ENCODE measurements at regions not wholly inside any gene's neighbourhood (a gene's known extent, or its start where the extent isn't known, plus 50 kb on each side); places are given as distances from the start of the nearest gene placed in this dataset.

- in situ Hi-C loops (cut with MboI; ENCODE audit: low pct_ligation_motif_present in 1 of 4, low pct_unique_long_range_greater_than_20kb in 1 of 4, low sequenced_read_pairs in 3 of 4): no loop called here
- WGBS, 2 donors (ENCODE audit: low coverage in 1 of 2): 88 to 93% methylated on average over 3 to 5 of the region's 5 CpGs
Observed at GRCh38 chr5:168064457-168064856, 227.0 kb upstream of the WWC1 start.

GRCh38 chr5:168064933-168065622, 226.4 kb upstream of the WWC1 start:
- Histone ChIP-seq H3K27me3 (no peaks in the 10 kb centered on the region), H3K4me3 (peak overlapping the region in 1 of 4 donors; percentile 21), H3K27ac (no peak overlapping the region), H3K36me3 (no peaks in the 10 kb centered on the region), H3K4me1 (no peaks in the 10 kb centered on the region), H3K9me3 (no peaks in the 10 kb centered on the region)
- intact Hi-C loops (cut with DNase I; ENCODE audit: low total_unique reads): loop anchor here (1.0 kb wide), 1 partner anchor 34 kb away; no protein-coding TSS in a partner anchor
- TF ChIP-seq EP300 (IDR thresholded peaks at IDR 0.05; ENCODE audit: low read depth) (no peak), POLR2A (IDR thresholded peaks at IDR 0.05) (no peak), CTCF (IDR thresholded peaks at IDR 0.05) (no peak), POLR2AphosphoS5 (IDR thresholded peaks at IDR 0.05) (no peak)
- in situ Hi-C loops (cut with MboI; ENCODE audit: low pct_ligation_motif_present in 1 of 4, low pct_unique_long_range_greater_than_20kb in 1 of 4, low sequenced_read_pairs in 3 of 4): no loop called here
- WGBS, 2 donors (ENCODE audit: low coverage in 1 of 2): 70 to 71% methylated on average over 8 of the region's 8 CpGs
- DNase-seq: no peak

More at GRCh38 chr5:168064457-168064856, 227.0 kb upstream of the WWC1 start:
- Histone ChIP-seq H3K9me3 (no peaks in the 10 kb centered on the region), H3K4me1 (no peaks in the 10 kb centered on the region), H3K4me3 (no peak overlapping the region), H3K36me3 (no peaks in the 10 kb centered on the region), H3K27me3 (no peaks in the 10 kb centered on the region), H3K27ac (no peak overlapping the region)
- intact Hi-C loops (cut with DNase I; ENCODE audit: low total_unique reads): loop anchor here (1.0 kb wide), 1 partner anchor 33 kb away; no protein-coding TSS in a partner anchor
- no peak for TF ChIP-seq EP300 (IDR thresholded peaks at IDR 0.05; ENCODE audit: low read depth)
- no peak for TF ChIP-seq POLR2A (IDR thresholded peaks at IDR 0.05)
- no peak for TF ChIP-seq CTCF (IDR thresholded peaks at IDR 0.05)
- TF ChIP-seq POLR2AphosphoS5 (IDR thresholded peaks at IDR 0.05): no peak
- no peak for DNase-seq

DNA sequence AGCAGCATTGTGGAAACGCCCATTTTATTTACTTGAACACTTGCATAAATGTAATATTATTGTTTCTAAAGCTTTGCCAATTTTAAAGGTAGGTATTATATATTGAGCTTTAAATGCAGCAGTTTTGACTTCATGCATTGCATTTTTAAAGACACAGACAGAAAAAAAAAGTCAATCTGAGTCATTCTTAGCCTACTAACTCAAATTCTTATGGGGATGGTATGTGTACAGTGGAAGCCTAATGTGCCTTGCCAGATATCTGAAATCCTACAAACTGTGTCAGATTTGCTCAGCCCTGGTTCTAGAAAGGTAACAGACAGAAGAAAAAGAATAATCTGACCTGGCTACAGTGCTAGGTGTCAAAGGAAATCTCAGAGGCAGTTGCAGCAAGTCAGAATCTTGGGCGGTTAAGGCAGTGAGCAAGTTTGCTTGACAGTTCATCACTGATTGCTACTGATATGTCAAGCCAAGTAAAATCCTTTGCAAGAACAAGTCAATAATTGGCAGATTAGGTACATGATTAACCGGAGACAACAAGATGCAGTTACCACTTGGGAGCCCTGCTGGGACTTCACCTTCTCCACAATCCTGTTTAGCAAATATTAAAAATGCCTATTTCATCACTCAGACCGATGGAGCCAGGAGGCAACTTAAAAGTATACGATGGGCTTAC, 224.8 kb upstream of the WWC1 start:
- H3K27ac ChIP-seq: no peak overlapping the region
- H3K4me1 ChIP-seq: no peaks in the 10 kb centered on the region
- 72 to 87% methylated on average over 5 of the region's 5 CpGs for WGBS, 2 donors (ENCODE audit: low coverage in 1 of 2)
- H3K4me3 ChIP-seq: no peak overlapping the region
- no peak for TF ChIP-seq POLR2AphosphoS5 (IDR thresholded peaks at IDR 0.05)
- no peak for TF ChIP-seq CTCF (IDR thresholded peaks at IDR 0.05)
- no peak for TF ChIP-seq EP300 (IDR thresholded peaks at IDR 0.05; ENCODE audit: low read depth)
- no peak for TF ChIP-seq POLR2A (IDR thresholded peaks at IDR 0.05)
- H3K36me3 ChIP-seq: no peaks in the 10 kb centered on the region
- in situ Hi-C loops (cut with MboI; ENCODE audit: low pct_ligation_motif_present in 1 of 4, low pct_unique_long_range_greater_than_20kb in 1 of 4, low sequenced_read_pairs in 3 of 4) (no loop called here), intact Hi-C loops (cut with DNase I; ENCODE audit: low total_unique reads) (no loop called here)
- H3K27me3 ChIP-seq: no peaks in the 10 kb centered on the region
- H3K9me3 ChIP-seq: no peaks in the 10 kb centered on the region
- no peak for DNase-seq

DNA sequence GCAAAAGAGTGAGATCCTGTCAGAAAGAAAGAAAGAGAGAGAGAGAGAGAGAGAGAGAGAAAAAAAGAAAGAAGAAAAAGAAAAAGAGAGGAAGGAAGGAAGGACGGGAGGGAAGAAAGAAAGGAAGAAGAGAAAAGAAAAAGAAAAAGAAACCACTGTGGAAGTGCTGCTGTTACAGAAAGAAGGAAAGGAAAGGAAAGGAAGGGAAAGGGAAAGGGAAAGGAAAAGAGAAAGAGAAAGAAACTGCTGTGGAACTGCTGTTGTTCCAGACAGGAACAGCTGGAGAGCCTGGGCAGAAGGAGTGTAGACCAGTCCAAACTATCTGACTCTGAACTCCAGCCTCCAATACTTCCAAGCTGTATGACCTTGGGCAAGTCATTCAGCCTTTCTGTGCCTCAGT, 220.7 kb upstream of the WWC1 start:
- in situ Hi-C loops (cut with MboI; ENCODE audit: low pct_ligation_motif_present in 1 of 4, low pct_unique_long_range_greater_than_20kb in 1 of 4, low sequenced_read_pairs in 3 of 4) (no loop called here), intact Hi-C loops (cut with DNase I; ENCODE audit: low total_unique reads) (no loop called here)
- no peaks in the 10 kb centered on the region for H3K4me1 ChIP-seq
- no peak for DNase-seq
- 65 to 67% methylated on average over 1 of the region's 1 CpG for WGBS, 2 donors (ENCODE audit: low coverage in 1 of 2)
- H3K27me3 ChIP-seq: no peaks in the 10 kb centered on the region
- H3K27ac ChIP-seq: no peak overlapping the region
- no peaks in the 10 kb centered on the region for H3K36me3 ChIP-seq
- TF ChIP-seq EP300 (IDR thresholded peaks at IDR 0.05; ENCODE audit: low read depth): no peak
- TF ChIP-seq CTCF (IDR thresholded peaks at IDR 0.05): no peak
- TF ChIP-seq POLR2AphosphoS5 (IDR thresholded peaks at IDR 0.05): no peak
- TF ChIP-seq POLR2A (IDR thresholded peaks at IDR 0.05): no peak
- no peak overlapping the region for H3K4me3 ChIP-seq
- no peaks in the 10 kb centered on the region for H3K9me3 ChIP-seq

All from transverse colon (tissue), 4 donors.